ENCODE measurements at regions not wholly inside any gene's neighbourhood (a gene's known extent, or its start where the extent isn't known, plus 50 kb on each side); places are given as distances from the start of the nearest gene placed in this dataset.
A peak's percentile ranks its signal among the peaks of the same experiment; 100 is the strongest.
"Not testable (repeated sequence)": the region's sequence is repeated elsewhere in the genome, so short reads cannot be mapped to it uniquely, and the experiment has no call there.

DNA sequence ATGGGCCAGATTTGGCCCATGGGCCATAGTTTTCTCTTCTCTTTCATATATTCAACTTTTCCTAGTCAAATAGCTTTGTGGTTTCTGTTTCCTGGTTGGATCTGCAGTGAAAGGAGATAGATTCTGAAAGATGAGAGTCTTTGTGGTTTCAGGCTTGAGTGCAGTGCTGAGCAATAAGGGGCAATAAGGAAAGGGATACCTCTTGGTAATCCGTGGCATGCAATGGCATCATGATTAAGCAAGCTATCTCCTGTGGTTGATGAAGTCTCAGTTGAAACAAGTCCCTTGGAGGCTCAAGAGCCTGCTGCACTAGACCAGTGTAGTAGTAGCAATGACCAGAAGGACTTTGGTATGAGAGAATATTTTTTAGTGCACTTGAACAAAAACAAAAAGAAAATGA is 187.7 kb upstream of the CNTNAP2 start:
- FAIRE-seq (no peak), DNase-seq (ENCODE audit: low spot score) (peak; percentile 44)

DNA sequence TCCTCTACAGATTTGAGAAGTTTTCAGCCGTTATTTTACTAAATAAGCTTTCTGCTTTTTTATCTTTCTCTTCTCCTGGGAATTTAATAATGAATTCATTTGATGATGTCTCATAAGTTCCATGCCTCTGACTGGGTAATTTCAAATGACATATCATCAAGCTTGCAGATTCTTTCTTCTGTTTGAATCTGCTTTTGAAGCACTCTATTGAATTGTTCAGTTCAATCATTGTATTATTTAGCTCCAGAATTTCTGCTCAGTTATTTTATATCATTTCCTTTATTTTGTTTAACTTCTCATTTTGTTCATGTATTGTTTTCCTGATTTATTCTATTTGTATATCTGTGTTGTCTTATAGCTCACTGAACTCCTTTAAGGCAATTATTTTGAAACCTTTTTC is 196.9 kb upstream of the CNTNAP2 start:
- FAIRE-seq (no peak), DNase-seq (ENCODE audit: low spot score) (no peak)

DNA sequence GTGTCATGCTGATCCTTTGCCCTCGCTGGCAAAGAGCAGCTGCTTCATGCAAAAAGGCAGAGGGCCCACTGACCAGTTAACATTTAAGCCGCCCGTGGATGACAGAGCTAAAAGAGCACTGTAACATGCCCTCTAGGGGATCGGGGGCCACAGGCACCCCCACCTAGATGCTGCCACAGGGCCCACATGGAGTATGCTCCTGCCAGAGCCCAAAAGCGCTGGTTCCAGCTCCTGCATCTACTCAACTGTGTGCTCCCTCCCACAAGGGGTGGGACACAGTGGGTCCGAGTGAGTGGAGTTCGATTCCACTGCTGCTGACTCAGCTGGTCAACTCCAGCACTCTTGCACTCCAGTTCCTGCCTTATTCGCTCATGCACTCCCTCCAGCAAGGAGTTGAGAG is 199.8 kb upstream of the CNTNAP2 start:
- DNase-seq (ENCODE audit: low spot score), result no peak

DNA sequence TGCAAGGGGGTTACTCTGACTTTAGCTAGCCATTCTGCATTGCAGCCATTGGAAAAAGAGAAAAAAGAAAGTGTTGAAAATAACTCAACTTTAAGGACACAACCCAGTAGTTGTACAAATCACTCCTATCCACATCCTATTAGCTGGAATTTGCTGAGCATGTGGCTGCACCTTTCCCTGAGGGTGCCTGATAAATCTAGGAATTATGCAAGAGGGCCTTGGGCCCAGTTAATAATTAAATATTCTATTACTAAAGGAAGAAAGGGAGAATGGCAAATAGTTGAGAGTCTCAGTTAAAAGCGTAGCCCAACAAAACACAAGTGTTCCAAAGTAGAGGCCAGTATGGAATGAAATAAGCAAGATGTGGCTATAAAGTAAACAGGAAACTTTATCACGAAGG is 200.9 kb upstream of the CNTNAP2 start:
- no peak for FAIRE-seq
- no peak for DNase-seq (ENCODE audit: low spot score)

More for the DNA sequence above, 199.8 kb upstream of the CNTNAP2 start:
- no peak for FAIRE-seq

DNA sequence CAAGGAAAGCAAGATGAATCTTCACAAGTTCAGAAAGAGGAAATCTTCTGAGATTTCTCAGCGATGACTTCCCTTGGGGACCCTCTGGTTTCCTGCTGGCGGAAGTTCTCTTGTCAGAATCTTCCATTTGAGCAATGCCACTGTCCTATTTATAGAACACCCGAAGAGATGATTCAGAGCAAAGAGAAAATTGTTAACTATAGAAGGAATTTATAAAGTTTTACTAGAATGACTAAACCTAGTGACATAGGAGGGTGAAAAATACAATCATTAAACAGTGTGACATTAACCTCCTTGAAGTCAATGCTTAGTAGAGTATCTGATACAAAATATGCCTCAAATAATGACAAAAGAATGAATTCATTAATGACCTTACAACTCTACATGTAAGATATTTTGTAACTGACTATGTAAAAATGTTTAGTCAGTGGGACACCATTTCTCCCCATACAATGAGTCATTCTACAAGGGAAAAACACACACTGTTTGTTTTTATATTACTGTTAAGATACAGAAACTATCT is 206.5 kb upstream of the CNTNAP2 start:
- FAIRE-seq (peak; percentile 39), DNase-seq (ENCODE audit: low spot score) (peak; percentile 50)

DNA sequence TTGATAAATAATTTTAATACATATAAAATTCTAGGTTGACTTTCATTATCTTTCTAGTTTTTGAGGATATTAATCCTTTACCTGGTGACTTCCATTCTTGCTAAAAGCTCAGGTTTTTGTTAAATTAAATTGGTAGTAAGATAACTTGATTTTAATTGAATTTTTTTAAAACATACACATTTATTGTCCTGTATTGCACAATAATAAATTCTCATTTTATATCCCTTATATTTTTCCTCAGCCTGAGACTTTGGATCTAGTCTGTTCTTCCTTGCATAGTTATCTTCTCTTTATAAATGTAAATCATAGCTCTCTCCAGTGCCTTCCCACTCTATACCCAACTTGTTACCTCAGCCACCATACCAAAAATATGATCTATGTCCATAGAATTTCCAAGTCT is 212.9 kb upstream of the CNTNAP2 start:
- FAIRE-seq (no peak), DNase-seq (ENCODE audit: low spot score) (no peak)

DNA sequence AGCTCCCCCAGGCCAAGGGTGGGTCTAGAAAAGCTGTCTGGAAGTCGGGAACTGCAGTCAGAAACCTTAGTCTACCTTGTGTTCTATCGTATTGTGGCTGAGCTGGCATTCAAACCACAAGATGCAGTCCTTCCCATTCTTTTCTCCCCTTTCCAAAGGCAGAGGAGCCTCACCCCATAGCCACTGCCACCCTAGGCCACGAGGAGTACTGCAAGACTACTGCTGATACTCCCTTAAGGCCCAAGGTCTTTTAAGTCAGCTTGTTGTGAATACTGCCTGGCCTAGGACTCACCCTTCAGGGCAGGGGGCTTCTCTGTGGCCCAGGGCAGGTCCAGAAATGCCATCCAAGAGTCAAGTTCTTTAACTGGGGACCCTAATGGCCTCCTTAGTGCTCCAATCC is 214.5 kb upstream of the CNTNAP2 start:
- no peak for DNase-seq (ENCODE audit: low spot score)
- no peak for FAIRE-seq

DNA sequence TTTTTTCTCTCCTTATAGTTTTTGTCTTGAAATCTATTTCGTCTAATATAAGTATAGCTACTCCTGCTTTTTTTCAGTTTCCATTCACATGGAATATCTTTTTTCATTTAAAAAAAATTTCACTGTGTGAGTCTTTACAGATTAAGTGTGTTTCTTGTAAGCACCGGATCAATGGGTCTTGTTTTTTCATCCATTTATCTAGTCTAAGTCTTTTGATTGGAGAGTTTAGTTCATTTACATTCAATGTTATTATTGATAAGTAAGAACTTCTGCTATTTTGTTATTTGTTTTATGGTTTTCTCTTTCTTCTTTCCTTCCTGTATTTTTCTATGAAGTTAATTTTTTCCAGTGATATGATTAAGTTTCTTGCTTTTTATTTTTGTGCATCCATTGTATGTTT is 216.7 kb upstream of the CNTNAP2 start:
- DNase-seq (ENCODE audit: low spot score) (no peak), FAIRE-seq (no peak)

DNA sequence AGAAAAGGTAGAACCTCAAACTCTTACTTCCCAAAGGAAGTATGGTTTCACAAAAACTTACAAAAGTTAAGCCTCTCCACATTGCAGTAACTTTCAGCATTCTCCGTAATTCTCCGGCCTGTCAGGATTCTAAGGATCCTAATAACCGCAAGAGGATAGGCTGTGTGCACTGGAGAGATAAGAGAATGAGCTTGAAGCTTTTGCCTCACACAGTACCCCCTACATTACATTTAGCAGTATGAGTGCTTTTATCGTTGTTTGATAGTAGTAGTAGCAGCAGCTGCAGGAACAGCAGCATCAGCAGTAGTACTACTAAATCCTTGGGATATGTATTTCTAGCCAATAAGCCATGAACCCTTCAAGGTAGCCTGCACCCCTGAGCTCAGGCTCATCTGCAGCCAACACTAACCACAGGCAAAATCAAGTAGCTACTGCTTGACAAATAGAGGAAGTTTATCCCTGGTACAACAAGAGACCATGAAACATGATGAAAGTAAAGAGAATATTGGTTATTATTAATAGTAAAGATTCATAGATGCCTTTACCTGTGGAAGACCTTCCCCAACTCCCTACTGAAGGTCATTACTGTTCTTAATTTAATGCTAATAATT is 222.6 kb upstream of the CNTNAP2 start:
- DNase-seq (ENCODE audit: low spot score), result no peak
- no peak for FAIRE-seq

DNA sequence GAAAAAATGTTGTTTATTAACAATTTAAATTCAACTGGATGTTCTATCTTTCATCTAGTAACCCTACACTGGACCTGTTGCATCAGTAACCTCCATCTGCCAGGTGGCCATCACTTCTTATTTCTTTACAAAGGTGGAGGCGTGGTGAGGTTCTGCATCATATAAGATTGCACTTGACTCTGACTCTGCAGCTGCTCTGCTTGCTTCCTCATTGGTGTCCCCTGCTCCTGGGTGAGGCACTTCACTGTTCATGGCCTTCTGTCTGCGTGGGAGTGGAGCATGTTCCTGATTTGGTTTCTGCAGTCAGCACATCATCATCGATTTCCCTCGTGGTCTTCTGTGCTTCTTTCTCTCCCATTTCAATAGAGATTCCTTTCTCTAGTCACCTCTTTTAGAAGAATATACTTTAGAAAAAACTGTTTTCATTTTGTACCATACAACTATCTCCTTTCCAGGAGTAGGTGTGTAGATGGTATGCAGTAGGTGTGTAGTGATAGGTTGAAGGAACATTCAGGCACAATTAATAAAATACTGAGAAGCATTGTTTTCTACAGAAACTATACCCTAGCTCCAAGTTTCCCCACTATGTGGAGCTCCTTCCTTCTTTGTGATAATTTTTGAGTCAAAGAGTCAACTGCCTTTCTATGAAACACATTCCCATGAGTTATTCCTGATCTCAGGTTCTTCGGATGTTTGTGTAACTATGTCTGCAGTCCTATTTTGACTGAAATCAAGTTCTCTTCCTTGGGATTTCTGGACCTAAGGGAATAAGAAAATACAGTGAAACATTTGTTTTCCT is 231.7 kb upstream of the CNTNAP2 start:
- no peak for FAIRE-seq
- no peak for DNase-seq (ENCODE audit: low spot score)

DNA sequence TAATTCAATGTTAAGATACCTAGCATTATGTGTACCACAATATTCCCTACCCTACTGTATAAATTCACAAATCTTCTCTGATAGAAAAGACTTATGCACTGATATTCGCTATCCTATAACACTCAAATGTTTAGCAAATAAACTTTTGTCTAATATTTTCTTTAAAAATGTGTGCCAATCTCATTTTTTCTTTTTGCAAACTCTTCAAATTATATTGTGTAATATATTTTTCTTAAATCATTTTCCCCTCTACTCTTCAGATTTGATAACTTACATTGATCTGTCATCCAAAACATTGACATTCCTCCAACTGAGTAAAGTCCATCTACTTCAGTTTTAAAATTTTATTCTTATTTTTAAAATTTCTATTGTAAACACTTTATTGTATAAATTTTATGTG is 240.2 kb upstream of the CNTNAP2 start:
- no peak for DNase-seq (ENCODE audit: low spot score)
- FAIRE-seq, result peak; percentile 30

DNA sequence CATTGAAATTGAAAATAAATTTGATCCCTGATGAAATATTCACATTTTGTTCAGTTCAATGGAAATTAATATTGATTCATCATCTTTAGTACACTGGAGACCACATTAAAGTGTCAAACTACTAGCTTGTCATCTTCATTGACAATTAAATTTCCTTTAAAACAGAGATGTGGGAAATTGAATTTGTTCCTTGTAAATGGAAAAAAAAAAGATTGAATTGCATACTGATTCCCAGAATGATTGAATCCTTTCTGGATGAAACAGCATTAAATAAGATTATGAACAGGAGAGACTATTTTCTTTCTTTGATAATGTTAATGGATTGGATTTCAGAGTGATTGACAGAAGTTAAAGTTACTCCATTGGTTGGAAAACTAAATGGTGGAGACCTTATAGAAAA is 241.3 kb upstream of the CNTNAP2 start:
- DNase-seq (ENCODE audit: low spot score) (no peak), FAIRE-seq (no peak)

DNA sequence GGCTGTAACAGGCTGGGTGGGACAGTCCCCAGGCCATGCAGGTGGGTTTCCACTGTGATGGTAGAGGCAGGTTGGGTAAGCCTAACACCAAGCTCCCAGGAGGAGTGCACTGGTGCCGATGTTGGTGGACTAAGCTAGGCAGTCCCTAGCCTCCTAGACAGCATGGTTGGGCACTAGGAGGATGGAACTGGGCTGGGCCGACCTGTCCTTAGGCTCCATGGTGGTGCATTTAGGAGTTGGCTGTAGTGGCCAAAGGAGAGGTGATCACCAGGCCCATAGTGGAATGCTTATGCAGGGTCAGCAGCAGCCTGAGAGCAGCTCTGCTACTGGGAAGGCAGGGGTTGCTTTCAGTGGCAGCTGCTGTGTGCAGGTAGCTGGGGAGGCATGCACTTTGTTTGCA is 247.7 kb upstream of the CNTNAP2 start:
- DNase-seq (ENCODE audit: low spot score), result no peak
- no peak for FAIRE-seq

DNA sequence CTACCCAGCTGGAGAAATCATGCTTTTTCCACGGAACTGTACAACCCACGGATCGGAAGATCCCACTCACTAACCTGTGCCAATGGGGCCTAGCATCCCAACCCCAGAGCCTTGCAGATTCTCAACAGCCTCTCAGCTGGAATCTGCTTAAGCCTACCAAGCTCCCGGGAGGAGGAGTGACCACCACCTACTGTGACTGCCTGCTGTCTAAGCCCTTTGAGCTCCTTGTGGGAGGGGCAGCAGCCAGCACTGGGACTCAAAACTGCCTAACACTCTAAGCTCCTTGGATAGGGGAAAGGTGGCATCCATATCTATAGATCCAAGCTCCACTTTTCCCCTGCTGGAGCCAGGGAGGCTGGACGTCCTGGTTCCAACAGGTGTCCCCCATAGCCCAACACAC is 254.4 kb upstream of the CNTNAP2 start:
- DNase-seq (ENCODE audit: low spot score) (no peak), FAIRE-seq (no peak)

DNA sequence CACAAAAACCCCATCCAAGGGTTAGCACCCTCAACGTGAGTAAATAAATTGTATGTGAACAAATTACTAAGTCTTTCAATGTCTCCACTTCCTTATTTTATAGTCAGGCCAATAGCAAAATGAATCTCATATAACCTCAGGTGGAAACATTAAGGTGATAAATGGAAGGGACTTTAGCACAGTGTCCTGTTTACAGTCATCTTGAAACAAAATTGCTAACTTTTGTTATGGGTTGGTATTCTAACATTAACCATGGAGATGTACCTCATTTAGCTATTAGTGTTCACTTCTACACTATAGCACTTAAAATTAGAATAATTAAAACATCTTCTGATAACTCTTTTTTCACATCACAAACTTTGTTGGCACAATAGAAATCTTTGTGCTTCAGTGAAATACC is 255.8 kb upstream of the CNTNAP2 start:
- no peak for FAIRE-seq
- no peak for DNase-seq (ENCODE audit: low spot score)

DNA sequence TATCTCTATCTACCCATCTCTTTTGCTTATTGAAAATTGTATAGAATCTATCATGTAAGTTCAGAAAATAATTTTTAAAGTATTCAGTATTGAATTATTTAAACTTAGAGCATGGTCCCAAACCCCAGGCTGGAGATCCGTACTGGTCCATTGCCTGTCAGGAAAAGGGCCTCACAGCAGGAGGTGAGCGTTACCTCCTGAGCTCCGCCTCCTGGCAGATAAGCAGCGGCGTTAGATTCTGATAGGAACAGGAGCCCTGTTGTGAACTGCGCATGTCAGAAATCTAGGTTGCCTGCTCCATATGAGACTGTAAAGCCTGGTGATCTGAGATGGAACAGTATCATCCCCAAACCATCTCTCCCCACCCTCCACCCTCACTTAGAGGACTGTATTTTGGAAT is 266.0 kb upstream of the CNTNAP2 start:
- DNase-seq (ENCODE audit: low spot score), result no peak
- FAIRE-seq, result no peak

DNA sequence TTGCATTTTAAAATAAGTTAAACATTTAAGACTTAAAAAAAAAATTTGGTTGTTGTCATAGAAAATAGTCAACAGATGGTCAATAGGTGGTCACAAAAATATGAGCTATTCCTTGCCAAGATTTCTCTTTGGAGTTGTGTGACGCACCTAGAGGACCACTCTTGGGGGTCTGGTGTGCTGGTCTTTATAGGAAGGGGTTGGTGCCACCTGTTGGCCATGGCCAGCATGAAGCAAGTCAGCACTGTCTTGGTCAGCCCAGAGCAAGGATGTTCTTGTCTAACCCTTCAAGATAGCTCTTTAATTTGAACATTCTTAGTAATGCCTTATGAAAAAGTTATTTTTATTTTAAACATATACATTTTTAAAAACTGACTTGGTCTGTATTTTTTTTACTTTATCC is 267.9 kb upstream of the CNTNAP2 start:
- DNase-seq (ENCODE audit: low spot score), result no peak
- FAIRE-seq, result no peak

DNA sequence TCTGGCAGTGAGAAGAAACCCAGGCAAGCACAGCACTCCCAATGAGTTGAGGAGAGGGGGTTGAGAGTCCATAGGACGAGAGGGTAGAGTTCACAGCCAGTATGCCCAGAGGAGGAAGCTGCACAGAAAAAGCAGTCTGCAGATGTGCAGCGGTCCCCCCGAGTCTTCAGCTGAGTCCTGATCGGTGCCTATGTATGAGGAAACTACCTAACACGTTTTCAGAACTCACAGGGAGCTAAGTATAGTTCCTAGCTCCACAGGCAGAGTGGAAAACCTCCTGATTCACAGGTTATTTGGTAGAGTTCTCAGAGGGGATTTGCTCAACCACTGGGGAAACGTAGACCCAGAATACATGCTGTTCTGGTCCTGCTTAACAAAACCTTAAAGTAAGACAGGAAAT is 271.3 kb upstream of the CNTNAP2 start:
- DNase-seq (ENCODE audit: low spot score), result no peak
- FAIRE-seq, result no peak

DNA sequence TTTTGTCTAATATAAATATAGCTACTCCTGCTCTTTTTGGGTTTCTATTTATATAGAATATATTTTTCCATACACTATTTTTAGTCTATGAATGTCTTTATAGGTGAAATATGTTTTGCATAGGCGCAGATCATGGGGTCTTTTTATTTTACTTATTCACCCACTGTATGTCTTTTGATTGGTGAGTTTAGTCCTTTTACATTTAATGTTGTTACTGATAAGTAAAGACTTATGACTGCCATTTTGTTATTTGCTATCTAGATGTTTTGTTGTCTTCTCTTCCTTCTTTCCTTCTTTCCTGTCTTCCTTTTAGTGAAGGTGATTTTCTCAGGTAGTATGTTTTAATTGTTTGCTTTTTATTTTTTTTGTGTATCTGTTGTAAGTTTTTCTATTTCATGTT is 276.8 kb upstream of the CNTNAP2 start:
- FAIRE-seq, result no peak

DNA sequence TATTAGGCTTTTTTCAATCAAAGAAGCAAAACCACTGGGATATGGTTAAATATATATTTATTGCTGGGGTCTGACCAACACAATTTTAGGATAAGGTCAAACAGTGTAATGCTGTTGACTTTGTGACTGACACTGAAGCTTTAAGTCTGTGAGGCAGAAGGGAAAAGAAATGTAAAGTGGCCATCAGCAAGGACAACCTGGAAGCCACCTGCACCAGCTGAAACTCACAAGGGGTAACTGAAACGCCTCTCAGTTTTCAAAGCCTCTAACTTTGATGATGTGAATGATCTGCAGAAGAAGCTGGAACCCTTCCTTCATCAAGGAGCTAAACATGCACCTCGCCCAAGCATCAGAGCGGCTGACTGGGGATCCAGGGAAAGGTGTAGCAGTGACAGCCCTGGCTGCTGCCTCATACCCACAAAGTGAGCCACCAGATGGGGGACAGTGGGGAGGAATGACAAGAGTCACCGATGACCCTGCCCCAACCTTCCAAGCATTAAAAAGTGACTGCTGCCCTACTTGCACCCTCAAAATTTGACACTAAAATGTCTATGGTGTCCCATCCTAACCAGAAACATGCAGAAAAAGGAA is 284.9 kb upstream of the CNTNAP2 start:
- FAIRE-seq (no peak), DNase-seq (ENCODE audit: low spot score) (no peak)

More for the DNA sequence above, 276.8 kb upstream of the CNTNAP2 start:
- DNase-seq (ENCODE audit: low spot score), result no peak

DNA sequence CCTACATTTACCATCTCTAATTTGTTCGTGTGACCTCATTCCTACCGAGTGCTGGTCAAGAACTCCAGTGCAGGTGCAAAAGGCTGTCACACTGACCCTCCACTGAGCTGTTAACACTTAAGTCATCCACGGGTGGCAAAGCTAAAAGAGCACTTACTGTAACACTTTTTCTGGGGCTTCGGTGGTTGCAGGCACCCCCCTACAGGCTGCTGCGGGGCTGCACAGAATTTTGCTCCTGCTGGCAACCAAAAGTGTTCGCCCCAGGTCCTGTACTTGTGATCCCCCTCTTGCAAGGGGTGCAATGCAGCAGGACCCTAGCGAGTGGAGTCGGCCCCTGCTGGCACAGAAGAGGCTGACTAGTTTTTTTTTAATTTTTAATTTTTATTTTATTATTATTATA is 298.9 kb upstream of the CNTNAP2 start:
- DNase-seq (ENCODE audit: low spot score) (no peak), FAIRE-seq (no peak)

DNA sequence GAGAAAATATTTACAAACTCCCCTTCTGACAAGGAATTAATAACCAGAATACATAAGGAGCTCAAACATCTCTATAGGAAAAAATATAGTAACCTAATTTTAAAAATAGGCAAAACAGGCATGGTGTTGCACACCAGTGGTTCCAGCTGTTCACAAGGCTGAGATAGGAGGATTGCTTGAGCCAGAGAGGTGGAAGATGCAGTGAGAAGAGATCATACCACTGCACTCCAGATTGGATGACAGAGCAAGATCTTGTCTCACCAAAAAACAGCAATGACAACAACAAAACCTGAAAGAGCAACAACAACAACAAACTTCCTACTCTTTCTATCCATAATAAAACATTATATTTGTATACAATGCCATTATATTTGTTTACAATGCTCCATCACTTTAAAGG is 304.4 kb upstream of the CNTNAP2 start:
- no peak for FAIRE-seq
- DNase-seq (ENCODE audit: low spot score), result no peak

DNA sequence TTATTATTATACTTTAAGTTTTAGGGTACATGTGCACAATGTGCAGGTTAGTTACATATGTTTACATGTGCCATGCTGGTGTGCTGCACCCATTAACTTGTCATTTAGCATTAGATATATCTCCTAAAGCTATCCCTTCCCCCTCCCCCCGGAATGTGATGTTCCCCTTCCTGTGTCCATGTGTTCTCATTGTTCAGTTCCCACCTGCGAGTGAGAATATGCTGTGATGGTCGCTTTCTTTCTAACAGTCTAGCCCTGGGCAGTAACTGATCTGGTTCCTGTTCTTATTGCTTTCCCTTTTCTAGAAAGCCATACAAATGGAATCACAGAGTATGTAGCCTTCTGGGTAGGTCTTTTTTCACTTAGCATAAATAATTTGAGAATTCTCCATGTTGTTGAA is 311.1 kb upstream of the CNTNAP2 start:
- FAIRE-seq, result not testable (repeated sequence)

More for the DNA sequence above, 311.1 kb upstream of the CNTNAP2 start:
- not testable (repeated sequence) for DNase-seq (ENCODE audit: low spot score)

Measured in RCC 7860 (cell line).